ENCODE measurements at regions not wholly inside any gene's neighbourhood (a gene's known extent, or its start where the extent isn't known, plus 50 kb on each side); places are given as distances from the start of the nearest gene placed in this dataset.

DNA sequence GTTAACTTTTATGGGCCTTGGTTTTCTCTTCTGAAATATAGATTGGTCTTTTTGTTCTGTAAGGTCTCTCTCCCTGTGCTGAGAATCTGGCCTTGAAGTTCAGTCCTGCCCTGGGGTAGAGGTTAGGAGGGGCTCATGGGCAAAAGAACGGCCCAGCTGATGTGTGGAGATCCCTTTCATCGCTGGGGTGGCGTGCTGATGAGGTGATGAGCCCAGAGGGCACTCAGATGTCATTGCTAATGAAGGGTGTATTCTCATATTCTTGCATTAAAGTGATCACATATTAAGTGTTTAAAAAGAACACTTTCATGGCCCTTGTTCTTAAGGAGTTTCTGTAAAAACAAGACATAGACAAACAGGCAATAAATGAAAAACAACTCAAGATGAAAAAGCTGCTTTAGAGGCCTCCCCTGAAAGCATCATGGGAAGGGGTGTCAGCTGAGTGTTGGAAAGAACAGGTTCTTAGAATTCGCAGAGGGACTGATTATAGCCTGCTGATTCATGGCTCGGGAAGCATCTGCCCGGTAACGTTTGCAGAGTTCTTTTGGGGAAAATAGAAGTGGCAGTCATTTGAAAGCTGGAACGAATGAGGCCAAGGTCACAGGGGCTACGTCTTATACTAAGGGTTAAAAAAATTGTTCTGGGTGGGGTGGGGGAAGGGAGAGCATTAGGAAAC lies 72.5 kb upstream of the GPR158 start:
- TF ChIP-seq, protein P1, sequence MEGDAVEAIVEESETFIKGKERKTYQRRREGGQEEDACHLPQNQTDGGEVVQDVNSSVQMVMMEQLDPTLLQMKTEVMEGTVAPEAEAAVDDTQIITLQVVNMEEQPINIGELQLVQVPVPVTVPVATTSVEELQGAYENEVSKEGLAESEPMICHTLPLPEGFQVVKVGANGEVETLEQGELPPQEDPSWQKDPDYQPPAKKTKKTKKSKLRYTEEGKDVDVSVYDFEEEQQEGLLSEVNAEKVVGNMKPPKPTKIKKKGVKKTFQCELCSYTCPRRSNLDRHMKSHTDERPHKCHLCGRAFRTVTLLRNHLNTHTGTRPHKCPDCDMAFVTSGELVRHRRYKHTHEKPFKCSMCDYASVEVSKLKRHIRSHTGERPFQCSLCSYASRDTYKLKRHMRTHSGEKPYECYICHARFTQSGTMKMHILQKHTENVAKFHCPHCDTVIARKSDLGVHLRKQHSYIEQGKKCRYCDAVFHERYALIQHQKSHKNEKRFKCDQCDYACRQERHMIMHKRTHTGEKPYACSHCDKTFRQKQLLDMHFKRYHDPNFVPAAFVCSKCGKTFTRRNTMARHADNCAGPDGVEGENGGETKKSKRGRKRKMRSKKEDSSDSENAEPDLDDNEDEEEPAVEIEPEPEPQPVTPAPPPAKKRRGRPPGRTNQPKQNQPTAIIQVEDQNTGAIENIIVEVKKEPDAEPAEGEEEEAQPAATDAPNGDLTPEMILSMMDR (conservative IDR thresholded peaks at IDR 0.05; ENCODE audit: low read depth, low read length) = no peak
- no peak for TF ChIP-seq EZH2 (IDR thresholded peaks at IDR 0.05; ENCODE audit: low read length, unreplicated experiment)
